GM19351 (cell line): ENCODE measurements at regions not wholly inside any gene's neighbourhood (a gene's known extent, or its start where the extent isn't known, plus 50 kb on each side); places are given as distances from the start of the nearest gene placed in this dataset.
A peak's percentile ranks its signal among the peaks of the same experiment; 100 is the strongest.
"Not testable (repeated sequence)": the region's sequence is repeated elsewhere in the genome, so short reads cannot be mapped to it uniquely, and the experiment has no call there.

ENCODE experiments used
- ATAC-seq: cut with Tn5 transposase; IDR thresholded peaks from one replicate; pipeline ENCODE4 v1.9.1; 2021; ENCODE audit warnings: mild to moderate bottlenecking, moderate library complexity; ENCODE audit not compliant: unreplicated experiment

- peak; percentile 54 for ATAC-seq
Observed at GRCh38 chr10:63003816-63004453, 129.2 kb upstream of the NRBF2 start.

GRCh38 chr10:62996925-62997324 is 136.2 kb upstream of the NRBF2 start:
- ATAC-seq: no peak

- no peak for ATAC-seq
Observed at GRCh38 chr10:62996516-62996915, 136.6 kb upstream of the NRBF2 start.

GRCh38 chr10:62993121-62993520 is 140.0 kb upstream of the NRBF2 start:
- no peak for ATAC-seq

- ATAC-seq: peak; percentile 81
Observed at GRCh38 chr10:62992145-62992721, 140.9 kb upstream of the NRBF2 start.

GRCh38 chr10:62990126-62990525 is 143.0 kb upstream of the NRBF2 start:
- ATAC-seq: no peak

GRCh38 chr10:62985807-62986600 is 147.1 kb upstream of the NRBF2 start:
- no peak for ATAC-seq

GRCh38 chr10:62981096-62981495 is 152.0 kb upstream of the NRBF2 start:
- ATAC-seq: no peak

GRCh38 chr10:62980687-62981086 is 152.4 kb upstream of the NRBF2 start:
- no peak for ATAC-seq

GRCh38 chr10:62979921-62980320 is 153.2 kb upstream of the NRBF2 start:
- no peak for ATAC-seq

GRCh38 chr10:62978482-62978881 is 154.6 kb upstream of the NRBF2 start:
- no peak for ATAC-seq

GRCh38 chr10:62974795-62975194 is 158.3 kb upstream of the NRBF2 start:
- not testable (repeated sequence) for ATAC-seq

- no peak for ATAC-seq
Observed at GRCh38 chr10:62972103-62972502, 155.9 kb upstream of the EGR2 start.

- no peak for ATAC-seq
Observed at GRCh38 chr10:62964026-62964425, 147.9 kb upstream of the EGR2 start.

GRCh38 chr10:62961951-62962523 is 145.9 kb upstream of the EGR2 start:
- no peak for ATAC-seq

GRCh38 chr10:62960416-62960815 is 144.2 kb upstream of the EGR2 start:
- ATAC-seq: no peak

GRCh38 chr10:62959553-62959952 is 143.4 kb upstream of the EGR2 start:
- ATAC-seq: no peak

- ATAC-seq: no peak
Observed at GRCh38 chr10:62958980-62959379, 142.8 kb upstream of the EGR2 start.

GRCh38 chr10:62946278-62946677 is 130.1 kb upstream of the EGR2 start:
- no peak for ATAC-seq

- no peak for ATAC-seq
Observed at GRCh38 chr10:62939698-62940097, 123.5 kb upstream of the EGR2 start.

GRCh38 chr10:62938672-62939071 is 122.5 kb upstream of the EGR2 start:
- no peak for ATAC-seq

- no peak for ATAC-seq
Observed at GRCh38 chr10:62937674-62938073, 121.5 kb upstream of the EGR2 start.
